DMS153 (cell line): ENCODE measurements at regions not wholly inside any gene's neighbourhood (a gene's known extent, or its start where the extent isn't known, plus 50 kb on each side); places are given as distances from the start of the nearest gene placed in this dataset.

ENCODE experiments used
- DNase-seq: peaks from one replicate; lab custom pipeline; 2025; lab: John Stamatoyannopoulos, UW

DNA sequence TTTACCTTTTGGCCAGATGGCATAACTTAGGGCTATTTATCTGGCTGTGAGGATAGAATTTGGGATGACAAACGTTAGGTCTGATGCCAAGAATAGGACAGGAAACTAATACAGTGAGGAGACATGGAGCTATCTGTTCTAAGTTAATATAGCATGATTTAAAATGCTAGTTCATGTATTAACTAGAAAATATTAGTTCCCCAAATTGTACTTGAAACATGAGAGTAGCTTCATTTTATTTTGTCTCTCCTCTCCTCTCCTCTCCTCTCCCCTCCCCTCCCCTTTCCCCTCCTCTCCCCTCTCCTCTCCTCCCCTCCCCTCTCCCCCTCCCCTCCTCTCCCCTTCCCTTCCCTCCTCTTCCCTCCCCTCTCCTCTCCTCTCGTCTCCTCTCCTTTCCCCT is 101.1 kb upstream of the MYO16 start:
- no peak for DNase-seq

DNA sequence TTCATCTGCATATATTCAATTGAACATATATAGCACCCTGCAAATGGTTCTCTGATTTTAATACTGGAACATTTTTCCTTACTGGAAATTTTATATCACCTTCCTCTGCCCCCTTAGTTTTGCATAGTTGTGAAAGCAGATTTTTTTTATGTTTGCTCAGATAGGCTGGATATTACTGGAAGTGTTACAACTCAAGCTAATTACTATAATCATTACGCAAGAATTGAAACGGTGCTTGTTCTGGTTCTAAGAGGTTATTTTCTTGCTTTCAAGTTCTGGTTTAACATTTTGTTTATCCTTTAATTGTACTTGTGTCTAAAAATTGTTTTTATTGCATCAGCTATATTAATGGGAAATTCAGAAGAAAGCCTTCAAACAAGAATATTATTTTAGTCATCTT is 95.6 kb upstream of the MYO16 start:
- no peak for DNase-seq

DNA sequence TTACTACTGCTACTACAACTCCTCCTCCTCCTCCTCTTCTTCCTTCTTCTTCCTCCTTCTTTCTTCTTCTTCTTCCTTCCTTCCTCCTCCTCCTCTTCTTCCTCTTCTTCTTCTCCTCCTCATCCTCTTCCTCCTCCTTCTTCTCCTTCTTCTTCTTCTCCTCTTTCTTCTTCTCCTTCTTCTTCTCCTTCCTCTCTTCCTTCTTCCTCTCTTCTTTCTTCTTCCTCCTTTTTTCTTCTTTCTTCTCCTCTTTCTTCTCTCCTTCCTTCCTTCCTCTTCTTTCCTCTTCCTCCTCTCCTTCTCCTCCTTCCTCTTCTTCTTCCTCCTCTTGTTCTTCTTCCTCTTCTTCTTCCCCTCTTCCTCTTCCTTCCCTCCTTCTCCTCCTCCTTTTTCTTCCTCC is 94.7 kb upstream of the MYO16 start:
- DNase-seq = no peak

DNA sequence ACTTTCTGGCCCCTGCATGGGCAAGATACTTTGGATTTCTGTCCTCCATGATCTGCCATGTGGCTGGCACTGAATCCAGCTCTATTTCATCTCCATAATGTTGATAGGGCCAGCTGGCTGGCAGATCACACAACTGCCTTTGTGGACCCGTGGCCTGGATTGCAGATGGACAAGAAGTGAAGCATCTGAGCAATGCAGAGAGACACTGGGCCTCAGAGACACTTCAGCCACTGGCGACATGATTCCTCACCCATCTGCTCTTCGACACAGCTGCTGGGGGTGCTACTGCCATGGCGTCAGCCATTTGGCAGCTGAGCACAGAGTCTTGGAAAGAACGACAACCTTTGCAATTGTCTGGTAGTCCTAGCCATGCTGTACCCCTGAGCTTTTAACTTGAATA is 79.5 kb upstream of the MYO16 start:
- no peak for DNase-seq

DNA sequence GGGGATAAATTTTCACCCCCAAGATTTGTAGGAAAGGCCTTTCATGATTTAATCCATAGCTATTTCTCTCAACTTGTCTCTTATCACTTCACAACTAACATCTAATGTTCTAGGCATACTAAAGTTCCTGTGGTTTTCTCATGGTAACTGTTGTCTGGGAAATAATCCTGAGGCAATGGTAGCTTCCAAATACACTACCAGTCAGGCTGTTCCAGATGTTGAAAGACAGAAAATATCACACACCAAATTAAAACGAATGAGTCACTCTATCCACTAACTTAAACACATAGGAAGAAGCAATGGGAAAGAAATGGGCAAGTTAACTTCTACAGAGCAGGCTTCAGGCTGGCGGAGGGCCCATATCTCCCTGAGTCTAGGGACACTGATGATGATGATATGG is 77.7 kb upstream of the MYO16 start:
- no peak for DNase-seq

DNA sequence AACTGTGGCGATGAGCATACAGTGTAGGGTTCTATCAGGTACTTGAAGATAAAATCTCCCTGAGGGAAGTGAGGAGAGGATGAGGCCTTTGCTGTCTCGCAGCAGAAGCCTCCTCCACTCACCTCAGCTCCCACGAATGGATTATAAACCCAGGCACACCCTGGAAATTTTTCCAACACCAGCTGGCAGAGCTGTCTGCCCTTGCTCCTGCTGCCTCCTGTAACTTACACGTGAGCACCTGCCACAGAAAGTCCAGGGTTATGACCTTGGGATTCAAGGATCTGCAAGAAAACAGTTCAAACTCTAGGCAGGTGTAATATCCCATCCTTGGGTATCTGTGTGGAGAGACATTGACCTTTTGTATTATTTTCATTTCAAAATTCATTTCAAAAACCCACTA is 70.9 kb upstream of the MYO16 start:
- DNase-seq = no peak

DNA sequence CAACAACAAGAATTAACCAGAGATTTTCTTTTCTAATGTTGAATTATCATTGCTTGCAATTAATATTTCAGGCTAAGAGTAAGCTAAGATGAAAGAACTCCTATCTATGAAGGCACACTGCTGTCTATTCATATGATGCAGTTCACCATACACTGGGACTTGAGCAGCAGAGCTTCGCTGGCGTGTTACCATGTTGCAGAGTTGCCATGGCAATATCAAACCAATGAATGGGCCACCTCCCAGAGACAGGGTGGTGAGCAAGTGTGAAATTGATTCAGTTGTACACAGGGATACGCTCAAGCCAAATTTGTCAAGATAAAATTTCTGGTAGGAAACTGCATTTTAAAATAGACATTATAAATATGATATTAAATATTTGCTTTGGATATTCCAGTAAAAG is 69.3 kb upstream of the MYO16 start:
- DNase-seq = peak; percentile 65

DNA sequence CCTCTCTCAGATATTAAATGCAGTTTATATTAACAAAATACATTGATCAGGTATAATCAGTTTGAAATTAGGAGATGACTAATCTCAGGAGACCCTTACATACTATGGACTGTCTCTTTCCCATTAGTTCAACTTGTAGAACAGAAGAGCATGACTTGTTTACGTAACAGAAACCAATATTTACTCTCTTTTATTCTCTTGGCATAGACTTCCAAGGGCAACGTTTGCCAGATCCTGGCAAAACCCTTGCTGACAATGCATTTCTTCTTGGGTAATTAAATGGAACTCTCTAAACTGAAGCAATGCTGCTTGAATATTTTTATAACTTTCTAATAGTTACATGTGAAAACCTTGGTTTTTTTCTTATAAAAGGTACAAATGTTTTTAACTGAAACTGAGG is 68.3 kb upstream of the MYO16 start:
- peak; percentile 76 for DNase-seq

DNA sequence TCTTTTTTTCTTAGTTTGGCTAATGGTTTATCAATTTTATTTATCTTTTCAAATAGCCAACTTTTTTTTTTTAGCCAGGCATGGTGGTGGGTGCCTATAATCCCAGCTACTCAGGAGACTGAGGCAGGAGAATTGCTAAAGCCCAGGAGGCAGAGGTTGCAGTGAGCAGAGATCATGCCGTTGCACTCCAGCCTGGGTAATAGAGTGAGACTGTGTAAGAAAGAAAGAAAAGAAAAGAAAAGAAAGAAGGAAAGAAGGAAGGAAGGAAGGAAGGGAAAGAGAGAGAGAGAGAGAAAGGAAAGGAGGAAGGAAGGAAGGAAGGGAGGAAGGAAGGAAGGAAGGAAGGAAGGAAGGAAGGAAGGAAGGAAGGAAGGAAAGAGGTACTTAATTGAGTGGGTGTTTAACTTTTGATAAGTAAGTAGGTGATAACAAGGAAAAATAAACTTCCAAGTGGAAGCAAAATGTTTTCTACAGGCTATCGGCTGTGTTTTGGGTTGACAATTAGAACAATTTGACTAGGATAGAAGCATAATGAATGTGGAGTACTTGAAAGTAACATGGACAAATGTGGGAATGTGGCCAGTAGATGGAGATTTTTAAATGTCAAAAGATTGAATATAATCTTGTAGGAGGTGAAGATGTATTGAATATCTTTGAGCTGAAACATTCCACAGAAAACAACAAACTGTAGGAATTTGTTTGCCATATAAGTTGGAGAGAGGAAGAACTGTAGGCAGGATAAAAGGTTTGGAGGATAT is 62.8 kb upstream of the MYO16 start:
- DNase-seq = no peak

DNA sequence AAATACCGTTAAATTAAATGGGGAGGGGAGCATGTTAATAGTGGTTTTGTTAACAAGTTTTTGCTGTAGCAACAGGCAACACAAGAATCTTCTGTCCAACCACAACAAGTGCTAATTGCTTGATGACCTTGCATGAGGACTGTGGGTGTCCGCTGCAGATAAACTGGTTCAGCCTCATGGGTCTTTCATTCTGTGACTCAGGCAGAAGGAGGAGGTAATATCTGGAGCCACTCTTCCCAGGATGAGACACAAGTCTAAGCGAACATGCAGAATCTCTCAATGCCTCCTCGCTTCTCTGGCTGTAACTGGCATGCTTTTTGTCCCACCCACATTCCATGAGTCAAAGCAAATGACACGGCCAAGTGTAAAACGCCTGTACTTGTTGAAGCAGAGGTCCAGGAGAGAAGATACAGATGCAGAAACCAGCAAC is 56.6 kb upstream of the MYO16 start:
- DNase-seq = no peak

DNA sequence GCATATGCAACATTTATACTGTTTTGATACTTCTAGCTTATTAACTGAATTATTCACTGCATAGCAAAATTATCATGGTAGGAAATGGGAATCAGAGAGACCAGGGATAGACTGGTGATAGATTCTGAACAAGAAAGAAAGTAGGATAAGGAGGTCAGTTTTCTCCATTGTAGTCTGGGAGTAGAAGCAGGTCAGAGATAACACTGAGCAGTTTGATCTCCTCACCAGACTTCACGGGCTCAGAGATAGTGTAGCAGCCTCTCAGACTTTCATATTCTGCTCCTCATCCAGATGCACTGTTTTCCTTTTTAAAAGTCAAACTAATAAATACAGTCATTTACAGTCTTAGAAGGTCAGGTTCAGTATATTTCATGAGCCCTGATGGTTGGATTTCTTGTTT is 56.0 kb upstream of the MYO16 start:
- no peak for DNase-seq

DNA sequence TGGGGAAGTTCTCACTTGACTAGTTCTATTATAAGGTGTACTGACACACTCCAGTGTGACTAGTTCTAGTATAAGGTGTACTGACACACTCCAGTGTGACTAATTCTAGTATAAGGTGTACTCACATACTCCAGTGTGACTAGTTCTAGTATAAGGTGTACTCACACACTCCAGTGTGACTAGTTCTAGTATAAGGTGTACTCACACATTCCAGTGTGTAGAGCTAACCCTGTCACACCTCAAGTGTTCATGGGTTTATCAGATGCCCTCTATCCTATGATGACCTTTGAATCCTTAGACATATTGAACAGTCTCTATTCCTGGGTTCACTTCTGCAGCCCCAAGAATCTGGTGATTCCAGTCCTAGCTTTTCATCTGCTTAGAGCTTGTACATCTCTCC is 54.6 kb upstream of the MYO16 start:
- no peak for DNase-seq

DNA sequence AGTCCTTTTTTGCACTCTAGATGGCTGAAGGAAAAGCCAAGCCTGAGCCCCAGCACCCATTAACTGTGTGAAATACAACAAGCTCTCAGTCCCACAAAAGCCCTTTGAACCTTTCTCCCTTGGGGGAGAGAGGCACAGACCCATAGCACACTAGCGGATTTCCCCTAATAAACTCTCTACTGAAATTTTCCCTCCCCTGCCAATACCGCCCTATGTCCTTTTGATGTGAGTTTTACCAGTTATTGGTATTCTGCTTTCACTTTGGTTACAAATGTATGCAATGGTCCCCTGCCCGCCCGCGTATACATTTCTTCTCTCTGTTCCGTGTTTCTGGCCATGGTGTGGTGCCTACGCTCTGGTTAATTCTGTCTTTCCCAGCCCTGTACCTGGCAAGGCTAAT is 54.0 kb upstream of the MYO16 start:
- DNase-seq = no peak
